NCI-H2196 treated with DMSO at 0.1 percent for 48 hours (cell line): ENCODE measurements at regions not wholly inside any gene's neighbourhood (a gene's known extent, or its start where the extent isn't known, plus 50 kb on each side); places are given as distances from the start of the nearest gene placed in this dataset.
"Not testable (repeated sequence)": the region's sequence is repeated elsewhere in the genome, so short reads cannot be mapped to it uniquely, and the experiment has no call there.

Source experiments
- DNase-seq: peaks from one replicate; lab custom pipeline; 2025; ENCODE audit not compliant: unreplicated experiment; lab: John Stamatoyannopoulos, UW

DNA sequence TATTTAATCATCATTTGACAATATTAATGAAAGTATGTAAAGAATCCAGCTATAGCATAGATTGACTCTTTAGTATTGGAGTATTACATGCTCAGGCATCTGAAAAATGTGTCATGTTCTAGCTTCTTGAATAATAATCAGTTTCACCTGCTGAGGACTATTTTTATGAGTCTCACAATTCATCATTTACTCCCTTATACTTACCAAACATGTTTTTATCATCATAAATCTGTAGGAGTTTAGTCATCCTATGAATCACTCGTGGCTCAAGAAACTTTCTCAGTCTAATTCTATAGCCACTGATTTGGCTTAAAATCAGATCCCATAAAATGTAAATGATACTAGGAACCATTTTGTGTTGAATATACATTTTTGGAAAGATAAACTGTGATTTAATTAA is 1616.1 kb downstream of the C4orf33 start:
- no peak for DNase-seq

- DNase-seq = no peak
Observed at GRCh38 chr4:130714006-130714405, 1618.1 kb downstream of the C4orf33 start.

DNA sequence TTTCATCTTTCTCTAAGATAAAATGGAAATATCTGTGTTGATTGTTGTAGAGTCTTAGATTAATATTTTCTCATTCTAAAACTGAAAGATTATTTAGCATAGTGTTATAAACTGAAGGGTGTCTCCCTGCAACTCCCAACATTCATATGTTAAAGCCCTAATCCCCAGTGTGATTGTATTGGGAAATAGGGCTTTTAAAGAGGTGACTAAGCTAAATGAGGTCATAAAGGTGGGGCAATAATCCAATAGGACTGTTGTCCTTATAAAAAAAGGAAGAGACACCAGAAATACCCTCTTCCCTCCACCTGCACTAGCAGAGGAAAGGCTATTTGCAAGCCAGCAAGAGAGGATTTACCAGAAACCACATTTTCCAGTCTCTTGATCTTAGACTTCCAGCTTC is 1626.4 kb downstream of the C4orf33 start:
- no peak for DNase-seq

GRCh38 chr4:130736436-130737185 is 1640.7 kb downstream of the C4orf33 start:
- no peak for DNase-seq

- no peak for DNase-seq
Observed at GRCh38 chr4:130738233-130738632, 1642.3 kb downstream of the C4orf33 start.

- no peak for DNase-seq
Observed at GRCh38 chr4:130747842-130748241, 1651.9 kb downstream of the C4orf33 start.

DNA sequence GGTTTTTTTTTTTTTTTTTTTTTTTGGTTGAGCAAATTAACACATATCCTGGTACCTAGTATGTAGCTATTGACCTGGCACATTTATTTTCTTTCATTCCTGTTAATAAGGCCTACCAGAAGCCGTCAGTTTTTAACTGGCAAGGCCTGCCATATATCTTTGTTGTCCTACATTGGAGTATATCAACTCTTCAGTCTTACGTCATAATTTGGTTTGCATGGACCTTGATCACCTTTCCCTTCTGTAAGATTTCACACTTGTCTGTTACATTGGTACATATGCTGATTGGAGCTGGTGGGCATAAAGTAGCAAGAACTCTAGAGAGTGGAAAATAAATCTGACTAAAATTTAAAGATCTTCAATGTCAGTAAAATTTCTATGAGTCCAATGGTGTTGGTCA is 1658.0 kb downstream of the C4orf33 start:
- no peak for DNase-seq

GRCh38 chr4:130760246-130760645 is 1664.3 kb downstream of the C4orf33 start:
- no peak for DNase-seq

GRCh38 chr4:130767384-130767783 is 1671.4 kb downstream of the C4orf33 start:
- DNase-seq = not testable (repeated sequence)

DNA sequence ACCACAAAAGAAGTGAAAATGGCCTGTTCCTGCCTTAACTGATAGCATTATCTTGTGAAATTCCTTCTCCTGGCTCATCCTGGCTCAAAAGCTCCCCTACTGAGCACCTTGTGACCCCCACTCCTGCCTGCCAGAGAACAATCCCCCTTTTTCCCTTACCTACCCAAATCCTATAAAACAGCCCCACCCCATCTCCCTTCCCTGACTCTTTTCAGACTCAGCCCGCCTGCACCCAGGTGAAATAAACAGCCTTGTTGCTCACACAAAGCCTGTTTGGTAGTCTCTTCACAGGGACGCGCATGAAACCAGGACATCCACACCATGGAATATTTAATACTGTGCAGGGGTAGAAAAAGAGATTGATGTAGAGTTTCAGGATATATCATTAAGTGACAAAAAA is 1677.0 kb downstream of the C4orf33 start:
- not testable (repeated sequence) for DNase-seq

- DNase-seq = no peak
Observed at GRCh38 chr4:130808492-130808891, 1712.5 kb downstream of the C4orf33 start.

- DNase-seq = no peak
Observed at GRCh38 chr4:130812117-130812765, 1716.3 kb downstream of the C4orf33 start.

- DNase-seq = no peak
Observed at GRCh38 chr4:130814896-130815295, 1718.9 kb downstream of the C4orf33 start.

GRCh38 chr4:130820448-130820847 is 1724.5 kb downstream of the C4orf33 start:
- no peak for DNase-seq

DNA sequence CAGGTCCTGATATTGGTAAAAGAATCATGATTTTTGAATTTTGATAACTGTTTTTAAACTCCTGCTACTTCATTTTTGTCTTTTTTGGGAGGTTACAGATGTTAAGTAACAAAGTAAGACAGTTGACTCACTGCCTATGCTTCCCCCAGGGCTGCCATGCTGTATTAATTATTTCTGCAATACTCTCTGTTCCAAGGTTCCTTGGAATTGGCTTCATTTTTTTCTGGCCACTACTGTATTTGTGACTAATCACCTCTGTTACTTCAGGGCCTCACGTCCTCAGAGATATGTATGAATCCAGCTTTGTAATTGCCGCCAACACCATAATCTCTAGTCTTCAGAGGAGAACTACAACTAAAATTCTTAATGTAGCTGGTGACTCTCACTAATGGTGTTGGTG is 1729.3 kb downstream of the C4orf33 start:
- DNase-seq = no peak

GRCh38 chr4:130850019-130850524 is 1754.1 kb downstream of the C4orf33 start:
- no peak for DNase-seq

GRCh38 chr4:130851107-130851506 is 1755.2 kb downstream of the C4orf33 start:
- no peak for DNase-seq

GRCh38 chr4:130851932-130852331 is 1756.0 kb downstream of the C4orf33 start:
- DNase-seq = no peak

DNA sequence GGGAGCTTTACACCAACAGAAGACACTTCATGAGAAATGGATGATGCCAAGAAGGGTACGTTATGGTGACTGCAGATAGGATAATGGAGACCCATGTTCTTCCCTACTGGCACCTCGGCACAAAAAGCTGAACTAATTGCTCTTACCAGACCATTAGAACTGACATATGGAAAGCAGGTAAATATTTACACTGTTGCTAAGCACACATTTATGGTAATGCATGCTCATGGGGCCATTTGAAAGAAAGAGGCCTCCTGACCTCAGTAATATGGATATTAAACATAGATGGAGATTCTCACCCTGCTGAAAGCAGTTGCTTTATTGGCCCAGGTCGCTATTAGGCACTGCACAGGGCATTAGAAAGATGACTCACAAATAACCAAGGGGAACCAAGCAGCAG is 1759.6 kb downstream of the C4orf33 start:
- no peak for DNase-seq

- DNase-seq = no peak
Observed at GRCh38 chr4:130859991-130860390, 1764.0 kb downstream of the C4orf33 start.

- no peak for DNase-seq
Observed at GRCh38 chr4:130896920-130897319, 1801.0 kb downstream of the C4orf33 start.

DNA sequence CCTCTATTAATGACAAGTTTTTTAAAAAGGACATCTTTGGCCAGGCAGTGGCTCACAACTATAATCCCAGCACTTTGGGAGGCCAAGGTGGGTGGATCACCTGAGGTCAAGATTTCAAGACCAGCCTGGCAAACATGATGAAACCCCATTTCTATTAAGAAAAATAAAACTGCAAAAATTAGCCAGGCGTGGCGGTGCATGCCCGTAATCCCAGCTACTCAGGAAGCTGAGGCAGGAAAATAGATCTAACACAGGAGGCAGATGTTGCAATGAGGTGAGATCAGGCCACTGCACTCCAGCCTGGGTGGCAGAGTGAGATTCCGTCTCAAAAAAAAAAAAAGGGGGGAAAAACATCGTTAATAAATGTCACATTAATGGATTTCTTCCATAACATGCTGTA is 1805.4 kb downstream of the C4orf33 start:
- no peak for DNase-seq
